GM11168 (cell line): ENCODE measurements at regions not wholly inside any gene's neighbourhood (a gene's known extent, or its start where the extent isn't known, plus 50 kb on each side); places are given as distances from the start of the nearest gene placed in this dataset.
"Not testable (repeated sequence)": the region's sequence is repeated elsewhere in the genome, so short reads cannot be mapped to it uniquely, and the experiment has no call there.

Source experiments
- in situ Hi-C: fragments of 300-500 bp; cut with MboI; formaldehyde crosslinking; loops from one replicate; pipeline ENCODE4 v1.12.0; 2022; ENCODE audit warnings: low sequenced_read_pairs; ENCODE audit not compliant: unreplicated experiment

DNA sequence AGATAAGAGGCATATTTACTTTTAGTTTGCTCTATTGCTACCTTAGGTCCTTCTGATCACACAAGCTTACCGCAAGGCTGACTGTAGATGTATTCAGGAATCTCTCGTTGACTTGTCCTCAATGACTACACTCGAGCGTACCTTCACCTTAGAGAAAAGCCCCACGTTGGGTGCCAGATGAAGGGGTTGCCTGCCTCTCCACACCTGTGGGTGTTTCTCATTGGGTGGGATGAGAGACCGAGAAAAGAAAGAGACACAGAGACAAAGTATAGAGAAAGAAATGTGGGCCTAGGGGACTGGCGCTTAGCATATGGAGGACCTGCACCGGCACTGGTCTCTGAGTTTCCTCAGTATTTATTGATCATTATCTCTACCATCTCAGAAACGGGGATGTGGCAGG, 51.8 kb downstream of the ASCL4 start:
- in situ Hi-C loops = no loop called here

DNA sequence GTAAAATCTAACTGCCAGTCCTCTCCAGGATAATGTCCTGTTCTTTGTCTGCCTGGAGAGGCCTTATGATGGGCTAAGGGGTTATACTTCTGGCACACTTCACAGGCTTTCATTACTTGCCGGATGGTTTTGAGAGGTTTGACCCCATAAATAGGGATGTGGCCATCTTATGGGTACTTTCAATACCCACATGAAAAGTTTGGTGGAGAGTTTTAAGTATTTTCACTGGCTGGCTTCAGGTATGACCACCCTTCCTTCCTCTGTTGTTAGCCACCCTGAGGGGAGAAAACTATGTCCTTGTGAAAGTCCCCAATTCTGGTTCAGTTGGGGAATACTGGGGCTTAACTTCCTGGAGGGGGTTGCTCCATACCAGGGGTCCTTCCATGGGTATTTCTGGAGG, 54.8 kb downstream of the ASCL4 start:
- in situ Hi-C loops = no loop called here

DNA sequence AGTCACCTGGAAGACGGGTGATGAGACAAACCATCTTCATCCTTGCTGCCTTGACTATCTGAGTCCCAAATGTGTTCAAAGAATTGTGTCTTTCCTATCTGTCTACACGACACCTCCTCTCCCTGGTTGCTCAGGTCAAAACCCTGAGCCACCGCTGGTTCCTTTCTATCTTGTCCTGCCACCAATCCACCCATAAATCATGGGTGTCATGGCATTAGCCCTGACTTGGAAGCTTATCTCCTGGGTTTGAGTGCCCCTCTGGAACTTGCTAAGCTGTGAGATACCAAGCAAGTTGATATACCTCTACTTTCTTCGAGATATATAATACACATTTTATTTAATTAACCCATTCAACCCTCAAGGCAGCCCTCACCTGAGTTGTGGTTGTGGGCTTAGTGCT, 57.9 kb downstream of the ASCL4 start:
- in situ Hi-C loops = no loop called here

DNA sequence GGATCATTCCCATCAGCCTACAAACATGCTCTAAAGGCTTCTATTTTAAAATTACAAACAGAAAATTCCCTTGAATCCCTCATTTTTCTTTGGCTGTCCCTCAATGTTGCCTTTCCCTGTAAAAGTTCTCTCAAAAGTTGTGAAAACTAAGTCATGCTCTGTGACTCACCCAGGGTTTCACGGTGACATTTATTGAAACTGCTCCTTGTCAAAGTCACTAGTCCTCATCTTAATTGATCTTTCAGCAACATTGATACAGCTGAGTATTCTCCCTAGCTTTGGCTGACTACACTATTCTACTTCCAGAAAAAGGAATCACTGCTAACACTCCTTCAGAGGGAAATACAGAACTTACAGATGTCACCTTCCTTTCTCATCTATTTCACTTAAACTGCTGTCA, 65.7 kb downstream of the ASCL4 start:
- in situ Hi-C loops = no loop called here

DNA sequence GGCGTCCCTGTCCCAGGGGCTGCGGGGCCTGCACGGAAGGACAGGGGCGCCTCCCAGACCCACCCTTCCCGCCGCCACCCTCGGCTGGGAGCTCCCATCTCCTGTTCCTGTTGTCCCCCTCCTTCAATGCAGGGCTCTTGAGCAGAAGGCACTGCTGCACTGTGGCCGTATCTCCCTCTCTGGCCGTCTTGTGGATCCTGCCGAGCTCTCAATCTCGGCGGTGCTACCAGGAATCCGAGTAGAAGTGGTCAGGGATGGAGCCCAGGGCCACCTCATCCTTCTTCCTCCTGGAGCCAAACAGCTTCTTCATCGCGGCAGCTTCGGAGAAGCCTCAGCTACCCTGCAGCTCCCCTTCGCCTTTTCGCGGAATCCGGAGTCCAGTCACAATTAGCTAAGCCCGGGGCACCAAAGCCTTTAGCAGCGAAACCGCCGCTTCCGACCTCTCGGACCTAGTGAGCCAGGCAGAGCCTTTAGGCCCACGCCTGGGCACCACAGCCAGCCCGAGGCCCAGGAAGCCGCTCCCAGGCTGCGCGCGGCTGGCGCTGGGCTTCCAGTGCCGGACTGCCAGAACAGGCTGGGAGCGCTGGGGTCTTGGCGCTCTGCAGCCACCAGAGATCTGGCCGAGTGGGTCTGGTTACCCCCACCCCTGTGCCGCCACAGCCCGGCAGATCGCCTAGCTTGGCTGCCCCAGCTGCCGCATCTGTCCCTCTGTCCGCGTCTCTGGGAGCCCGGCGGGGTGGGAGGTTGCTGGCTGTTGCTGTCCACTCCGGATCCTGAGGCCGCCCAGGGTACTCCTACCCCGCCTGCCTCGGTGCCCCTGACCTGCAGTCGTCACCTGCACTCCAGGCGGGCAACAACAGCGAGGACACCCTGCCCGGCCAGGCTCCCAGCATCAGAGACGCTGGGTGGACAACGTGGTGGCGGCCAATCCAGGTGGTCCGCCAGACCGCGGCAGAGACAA, 69.1 kb downstream of the ASCL4 start:
- in situ Hi-C loops = no loop called here

DNA sequence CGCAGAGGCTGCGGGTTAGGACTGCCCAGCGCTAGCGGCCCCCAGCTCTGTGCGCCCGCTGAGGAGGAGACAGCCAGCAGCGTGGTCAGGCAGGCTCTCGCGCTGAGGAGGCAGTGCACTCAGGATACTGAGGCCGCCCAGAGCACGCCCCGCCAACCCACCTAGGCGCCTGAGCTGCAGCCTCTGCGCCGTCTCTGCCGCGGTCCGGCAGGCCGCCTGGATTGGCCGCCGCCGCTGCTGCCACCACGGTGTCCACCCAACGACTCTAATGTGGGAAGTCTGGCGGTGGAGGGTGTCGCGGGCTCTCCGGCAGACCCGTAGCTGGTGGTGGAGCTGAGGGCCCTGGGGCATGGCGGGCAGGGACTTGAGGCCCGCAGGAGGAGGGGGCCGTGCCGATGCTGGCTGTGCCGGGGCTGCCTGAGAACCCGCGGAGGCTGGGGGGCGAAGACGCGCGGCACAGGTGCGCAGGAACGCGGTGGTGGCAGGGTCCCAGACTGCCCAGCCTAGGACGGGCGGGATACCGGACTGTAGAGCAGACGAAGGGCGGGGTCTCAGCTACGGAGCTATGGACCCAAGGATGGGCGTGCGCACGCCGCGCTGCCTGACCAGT, 69.9 kb downstream of the ASCL4 start:
- in situ Hi-C loops = no loop called here

DNA sequence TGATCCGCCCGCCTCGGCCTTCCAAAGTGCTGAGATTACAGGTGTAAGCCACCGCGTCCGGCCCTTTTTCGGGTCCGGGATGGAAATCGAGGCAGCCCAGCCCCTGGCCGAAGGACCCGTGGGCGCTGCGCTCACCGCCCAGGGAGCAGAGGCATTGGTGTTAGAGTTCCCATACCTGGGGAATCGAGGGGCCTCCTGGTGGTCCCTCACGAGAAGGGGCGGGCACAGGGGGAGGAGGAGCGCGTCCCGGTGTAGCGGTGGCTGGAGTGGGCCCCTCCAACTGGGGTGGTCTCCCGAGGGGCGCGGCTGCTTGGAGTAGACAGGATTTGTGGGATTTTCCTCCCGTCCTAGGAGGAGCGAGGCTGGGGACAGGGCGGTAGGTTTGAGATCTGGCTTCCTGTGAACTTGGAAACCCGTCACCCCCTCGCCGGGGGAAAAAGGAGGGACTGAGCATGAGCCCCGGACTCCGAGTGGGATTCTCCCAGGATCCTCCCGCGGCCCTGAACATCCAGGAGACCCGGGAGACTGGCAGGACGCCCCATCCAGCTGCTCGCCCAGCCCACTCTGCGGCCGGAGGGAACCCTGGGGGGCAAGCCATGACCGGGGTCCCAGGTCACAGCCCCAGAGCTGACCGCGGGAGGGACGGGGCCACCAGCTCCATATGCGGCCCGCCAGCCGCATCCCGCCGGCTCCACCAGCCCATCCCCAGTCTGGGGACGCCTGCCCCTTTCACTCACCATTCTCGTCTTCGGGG, 70.9 kb downstream of the ASCL4 start:
- in situ Hi-C loops = no loop called here

DNA sequence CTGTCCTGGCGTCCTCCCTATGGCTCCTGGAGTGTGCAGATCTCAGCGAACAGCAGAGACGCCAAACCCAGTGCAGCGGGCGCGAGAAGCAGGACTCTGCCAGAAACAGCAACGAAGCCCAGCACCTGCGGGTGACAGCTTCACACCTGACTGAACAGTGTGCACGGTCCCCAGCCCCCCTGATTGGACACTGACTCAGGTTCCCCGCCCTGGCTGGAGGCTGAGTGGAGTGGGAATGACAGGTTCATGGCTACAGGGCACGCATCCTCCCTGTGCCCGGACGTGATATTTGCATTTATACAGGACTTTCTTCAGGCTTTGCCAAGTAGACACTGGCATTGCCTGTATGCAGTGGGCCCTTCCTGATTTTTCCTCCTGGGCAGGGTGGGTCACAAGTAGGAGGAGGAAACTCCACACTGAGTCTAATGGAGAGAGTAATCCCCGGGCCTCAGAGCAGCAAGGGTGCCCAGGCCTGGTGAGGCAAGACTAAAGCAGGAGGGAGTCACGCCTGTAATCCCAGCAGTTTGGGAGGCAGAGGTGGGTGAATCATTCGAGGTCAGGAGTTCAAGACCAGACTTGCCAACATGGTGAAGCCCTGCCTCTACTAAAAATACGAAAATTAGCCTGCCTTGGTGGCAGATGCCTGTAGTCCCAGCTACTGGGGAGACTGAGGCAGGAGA, 71.6 kb downstream of the ASCL4 start:
- in situ Hi-C loops = no loop called here

DNA sequence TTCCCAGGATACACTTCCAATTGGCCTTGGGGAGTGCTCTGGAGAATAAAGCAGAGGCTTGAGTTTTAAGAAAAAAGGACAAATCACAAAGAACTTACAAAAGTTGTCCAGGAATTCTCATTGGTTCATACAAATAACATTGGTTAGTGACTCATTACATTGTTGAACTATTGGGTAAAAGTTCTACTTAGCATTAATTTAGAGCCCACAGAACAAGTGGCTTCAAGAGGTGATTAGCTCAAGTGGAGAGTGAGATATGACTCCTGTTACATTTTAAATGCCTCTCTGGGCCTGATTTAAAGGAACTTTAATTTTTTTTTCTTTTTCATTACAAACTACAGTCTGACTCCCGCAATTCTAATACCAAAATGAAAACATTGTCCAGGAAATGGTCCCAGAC, 72.9 kb downstream of the ASCL4 start:
- in situ Hi-C loops = no loop called here

DNA sequence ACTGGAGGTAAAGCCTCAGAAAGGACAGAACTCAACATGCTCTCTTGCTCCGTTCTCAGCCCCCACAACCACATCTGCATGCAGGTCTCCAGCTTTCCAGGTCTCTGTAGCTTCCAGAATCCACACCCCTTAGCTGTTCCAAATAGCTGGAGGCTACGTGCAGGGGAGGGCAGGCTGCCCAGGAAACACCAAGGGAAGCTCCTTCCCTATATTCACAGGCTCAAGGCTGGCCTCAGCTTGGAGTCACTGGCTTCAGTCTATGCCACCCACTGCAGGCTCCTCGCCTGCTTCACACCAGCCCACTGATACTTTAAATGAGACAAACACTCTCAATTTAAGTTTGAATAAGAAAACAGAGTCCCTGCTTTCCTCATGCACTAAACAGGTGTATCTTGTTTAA, 73.3 kb downstream of the ASCL4 start:
- in situ Hi-C loops = no loop called here

DNA sequence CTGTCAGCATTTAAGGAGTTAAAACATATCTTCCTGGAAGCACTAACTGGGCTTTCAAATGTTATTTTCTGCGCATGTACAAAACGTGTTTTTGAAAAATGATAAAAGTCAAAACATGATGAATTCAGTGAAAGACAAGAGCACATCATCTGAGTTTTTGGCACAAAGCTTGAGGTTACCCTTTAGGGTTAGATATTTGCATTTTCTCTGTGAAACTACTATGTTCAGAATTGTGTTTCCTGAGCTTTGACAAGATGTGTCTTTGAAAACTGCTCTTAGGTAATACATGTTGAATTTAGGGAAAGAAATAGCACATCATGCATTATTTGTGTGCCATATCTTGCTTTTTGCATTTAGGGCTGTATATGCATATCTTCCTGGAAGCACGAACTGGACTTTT, 79.0 kb downstream of the ASCL4 start:
- in situ Hi-C loops = no loop called here

DNA sequence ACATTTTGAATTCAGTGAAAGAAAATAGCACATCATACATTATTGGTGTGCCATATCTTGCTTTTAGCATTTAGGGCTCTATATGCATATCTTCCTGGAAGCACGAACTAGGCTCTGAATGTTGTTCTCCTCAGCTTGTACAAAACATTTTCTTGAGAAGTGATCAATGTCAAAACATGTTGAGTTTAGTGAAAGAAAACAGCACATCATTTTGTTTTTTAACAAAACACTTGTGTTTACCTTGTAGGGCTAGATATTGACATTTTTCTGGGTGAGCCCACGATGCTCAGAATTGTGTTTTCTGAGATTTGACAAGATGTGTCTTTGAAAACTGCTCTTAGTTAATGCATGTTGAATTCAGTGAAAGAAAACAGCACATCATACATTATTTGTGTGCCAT, 81.0 kb downstream of the ASCL4 start:
- in situ Hi-C loops = no loop called here

DNA sequence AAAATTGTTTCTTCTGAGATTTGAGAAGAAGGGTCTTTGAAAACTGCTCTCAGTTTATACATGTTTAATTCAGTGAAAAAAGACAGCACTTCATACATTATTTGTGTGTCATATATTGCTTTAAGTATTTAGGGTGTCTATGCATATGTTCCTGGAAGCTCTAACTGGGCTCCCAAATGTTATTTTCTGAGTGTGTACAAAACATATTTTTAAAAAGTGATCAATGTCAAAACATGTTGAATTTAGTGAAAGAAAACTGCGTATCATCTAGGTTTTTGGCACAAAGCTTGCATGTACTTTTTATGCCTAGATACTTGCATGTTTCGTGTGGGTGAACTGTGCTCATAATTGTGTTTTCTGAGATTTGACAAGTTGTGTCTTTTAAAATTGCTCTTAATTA, 81.6 kb downstream of the ASCL4 start:
- in situ Hi-C loops = no loop called here

DNA sequence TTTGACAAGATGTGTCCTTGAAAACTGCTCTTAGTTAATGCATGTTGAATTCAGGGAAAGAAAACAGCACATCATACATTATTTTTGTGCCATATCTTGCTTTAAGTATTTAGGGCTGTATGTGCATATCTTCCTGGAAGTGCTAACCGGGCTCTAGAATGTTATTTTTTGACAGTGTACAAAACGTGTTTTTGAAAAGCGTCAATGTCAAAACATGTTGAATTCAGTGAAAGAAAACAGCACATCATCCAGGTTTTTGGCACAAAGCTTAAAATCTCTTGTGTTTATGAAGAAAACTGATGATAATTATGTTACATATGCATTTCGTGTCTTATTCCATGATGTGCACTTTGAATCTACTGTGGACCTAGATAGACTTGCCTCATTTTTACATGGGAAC, 82.7 kb downstream of the ASCL4 start:
- in situ Hi-C loops = no loop called here

DNA sequence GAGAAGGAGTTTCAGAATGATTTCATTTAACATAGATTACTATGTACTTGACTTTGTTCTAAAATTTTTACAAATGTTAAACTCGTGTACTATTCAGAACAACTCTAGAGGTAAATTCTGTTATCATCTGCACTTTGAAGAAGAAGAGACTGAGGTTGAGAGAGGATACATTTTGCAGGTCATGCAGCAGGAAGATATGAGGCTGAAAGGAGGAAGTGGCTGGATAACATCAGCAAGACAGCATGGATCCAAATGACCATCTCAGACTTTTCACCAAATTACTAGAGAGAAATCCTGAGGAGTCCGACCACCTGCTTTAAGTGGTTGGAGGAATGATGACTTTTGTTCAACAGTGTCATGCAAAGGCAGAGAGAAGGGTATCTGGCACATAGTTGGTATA, 84.9 kb downstream of the ASCL4 start:
- in situ Hi-C loops = no loop called here

DNA sequence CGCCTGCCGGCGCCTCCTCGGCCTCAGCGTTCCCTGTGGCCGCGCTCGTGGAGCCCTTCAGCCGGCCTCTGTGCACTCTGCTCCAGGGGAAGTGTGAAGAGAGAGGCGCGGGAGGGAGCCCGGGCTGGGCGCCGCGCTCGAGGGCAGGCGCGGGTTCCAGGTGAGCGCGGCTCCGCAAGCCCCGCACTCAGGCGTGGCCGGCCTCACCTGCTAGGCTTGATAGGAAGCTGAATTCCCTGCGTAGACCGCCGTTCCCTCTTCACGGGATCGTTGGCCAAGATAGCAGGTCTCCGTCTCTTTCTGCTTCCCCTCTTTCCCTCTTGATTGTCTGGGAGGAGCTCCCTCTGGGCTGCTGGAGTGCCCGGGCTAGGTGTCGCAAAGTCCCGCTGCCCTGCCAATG, 89.7 kb downstream of the ASCL4 start:
- in situ Hi-C loops = no loop called here

DNA sequence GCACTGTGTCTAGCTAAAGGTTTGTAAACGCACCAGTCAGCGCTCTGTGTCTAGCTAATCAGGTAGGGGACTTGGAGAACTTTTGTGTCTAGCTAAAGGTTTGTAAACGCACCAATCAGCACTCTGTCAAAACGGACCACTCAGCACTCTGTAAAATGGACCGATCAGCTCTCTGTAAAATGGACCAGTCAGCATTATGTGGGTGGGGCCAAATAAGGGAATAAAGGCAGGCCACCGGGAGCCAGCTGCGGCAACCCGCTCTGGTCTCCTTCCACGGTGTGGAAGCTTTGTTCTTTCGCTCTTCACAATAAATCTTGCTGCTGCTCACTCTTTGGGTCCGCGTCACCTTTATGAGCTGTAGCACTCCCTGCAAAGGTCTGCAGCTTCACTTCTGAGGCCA, 90.2 kb downstream of the ASCL4 start:
- in situ Hi-C loops = not testable (repeated sequence)

DNA sequence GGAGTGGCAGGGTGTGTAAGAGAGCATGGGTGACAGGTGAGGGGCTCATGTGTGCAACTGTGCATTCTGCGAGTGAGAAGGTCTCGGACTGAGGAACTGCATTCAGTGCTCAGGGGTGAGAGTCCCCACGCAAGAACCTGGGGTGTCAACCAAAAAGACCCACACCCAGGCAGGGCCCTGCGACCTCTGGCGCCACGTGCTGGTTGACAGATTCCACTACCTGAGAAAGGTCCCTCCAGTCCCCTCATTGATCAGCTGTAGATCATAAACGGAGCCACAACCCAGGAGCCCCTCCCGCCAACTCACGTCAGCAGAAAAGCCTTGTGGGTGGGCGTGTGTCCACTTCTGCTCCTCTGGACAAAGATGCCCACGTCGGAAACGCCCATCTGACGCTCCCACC, 98.7 kb downstream of the ASCL4 start:
- in situ Hi-C loops = no loop called here

DNA sequence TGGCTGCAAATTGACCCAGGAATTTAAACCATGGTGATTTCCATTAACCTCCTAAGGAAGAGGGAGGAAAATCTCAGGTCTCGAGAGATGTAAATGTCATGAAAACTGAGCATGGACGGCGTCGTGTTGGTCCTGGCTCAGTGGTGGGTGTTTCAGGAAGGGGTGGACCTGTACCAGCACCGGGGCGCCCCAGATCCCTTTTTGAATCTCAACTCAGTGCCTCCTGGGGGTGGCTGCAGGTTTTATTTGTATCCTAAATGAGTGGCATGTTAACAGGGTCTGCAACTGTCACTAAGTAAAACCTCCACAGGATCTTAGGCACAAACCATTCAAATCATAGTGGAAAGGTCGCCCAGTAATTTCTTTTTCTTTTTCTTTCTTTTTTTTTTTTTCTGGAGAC, 101.3 kb downstream of the ASCL4 start:
- in situ Hi-C loops = no loop called here
